ENCODE measurements at regions not wholly inside any gene's neighbourhood (a gene's known extent, or its start where the extent isn't known, plus 50 kb on each side); places are given as distances from the start of the nearest gene placed in this dataset.

DNA sequence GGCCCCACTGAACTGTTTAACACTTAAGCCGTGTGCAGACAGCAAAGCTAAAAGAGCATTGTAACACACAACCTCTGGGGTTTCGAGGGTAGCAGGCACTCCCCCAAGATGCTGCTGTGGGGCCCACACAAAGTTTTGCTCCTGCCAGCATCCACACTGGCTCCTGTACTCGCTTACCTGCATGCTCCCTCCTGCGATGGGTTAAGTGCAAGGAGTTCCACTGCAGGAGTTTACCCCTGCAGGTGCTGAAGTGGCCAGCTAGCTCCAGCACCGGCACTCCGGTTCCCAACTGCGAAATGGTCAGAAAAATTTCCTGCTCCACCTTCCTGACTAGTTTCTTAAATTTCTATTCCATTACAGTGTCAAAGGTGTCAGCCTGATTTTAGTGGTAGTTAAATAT lies 443.5 kb downstream of the PCDH10 start:
- TF ChIP-seq, protein P1, sequence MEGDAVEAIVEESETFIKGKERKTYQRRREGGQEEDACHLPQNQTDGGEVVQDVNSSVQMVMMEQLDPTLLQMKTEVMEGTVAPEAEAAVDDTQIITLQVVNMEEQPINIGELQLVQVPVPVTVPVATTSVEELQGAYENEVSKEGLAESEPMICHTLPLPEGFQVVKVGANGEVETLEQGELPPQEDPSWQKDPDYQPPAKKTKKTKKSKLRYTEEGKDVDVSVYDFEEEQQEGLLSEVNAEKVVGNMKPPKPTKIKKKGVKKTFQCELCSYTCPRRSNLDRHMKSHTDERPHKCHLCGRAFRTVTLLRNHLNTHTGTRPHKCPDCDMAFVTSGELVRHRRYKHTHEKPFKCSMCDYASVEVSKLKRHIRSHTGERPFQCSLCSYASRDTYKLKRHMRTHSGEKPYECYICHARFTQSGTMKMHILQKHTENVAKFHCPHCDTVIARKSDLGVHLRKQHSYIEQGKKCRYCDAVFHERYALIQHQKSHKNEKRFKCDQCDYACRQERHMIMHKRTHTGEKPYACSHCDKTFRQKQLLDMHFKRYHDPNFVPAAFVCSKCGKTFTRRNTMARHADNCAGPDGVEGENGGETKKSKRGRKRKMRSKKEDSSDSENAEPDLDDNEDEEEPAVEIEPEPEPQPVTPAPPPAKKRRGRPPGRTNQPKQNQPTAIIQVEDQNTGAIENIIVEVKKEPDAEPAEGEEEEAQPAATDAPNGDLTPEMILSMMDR (IDR thresholded peaks at IDR 0.05), result no peak
- DNase-seq (ENCODE audit: low spot score), result no peak
- no peak for ATAC-seq (ENCODE audit: low FRiP score)

- DNase-seq (ENCODE audit: low spot score) (no peak), ATAC-seq (ENCODE audit: low FRiP score) (no peak)
- TF ChIP-seq, protein P1 (IDR thresholded peaks at IDR 0.05), result no peak
These were observed 443.0 kb downstream of the PCDH10 start for GRCh38 chr4:133592106-133592505.

- ATAC-seq (ENCODE audit: low FRiP score), result no peak
- TF ChIP-seq, protein P1 (IDR thresholded peaks at IDR 0.05), result no peak
- DNase-seq (ENCODE audit: low spot score), result no peak
These were observed 439.2 kb downstream of the PCDH10 start for GRCh38 chr4:133588306-133588705.

DNA sequence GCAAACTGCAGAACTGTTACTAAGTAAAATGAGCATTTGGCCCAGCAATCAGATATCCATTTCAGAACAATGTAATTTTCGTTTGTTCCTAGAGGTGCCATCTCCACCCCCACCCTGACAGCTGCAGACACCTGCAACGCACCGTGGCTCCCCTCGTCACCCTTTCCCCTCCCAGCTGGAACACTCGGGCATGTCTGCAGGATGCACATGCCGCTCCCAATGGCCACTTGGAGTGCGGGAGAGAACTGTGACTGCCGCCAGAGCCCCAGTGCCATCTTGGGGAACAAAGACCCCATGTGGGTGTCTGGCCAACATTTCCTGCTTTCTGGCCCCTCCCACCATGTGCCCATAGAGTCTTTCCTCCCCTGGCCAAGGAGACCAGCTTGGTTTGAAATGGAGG lies 436.2 kb downstream of the PCDH10 start:
- ATAC-seq (ENCODE audit: low FRiP score) (no peak), DNase-seq (ENCODE audit: low spot score) (no peak)
- TF ChIP-seq, protein P1 (IDR thresholded peaks at IDR 0.05), result no peak

GRCh38 chr4:133584714-133585113 lies 435.6 kb downstream of the PCDH10 start:
- DNase-seq (ENCODE audit: low spot score) (no peak), ATAC-seq (ENCODE audit: low FRiP score) (no peak)
- TF ChIP-seq, protein P1 (IDR thresholded peaks at IDR 0.05), result no peak

GRCh38 chr4:133581996-133582619 lies 433.0 kb downstream of the PCDH10 start:
- ATAC-seq (ENCODE audit: low FRiP score), result no peak

GRCh38 chr4:133574248-133574647 lies 425.2 kb downstream of the PCDH10 start:
- no peak for DNase-seq (ENCODE audit: low spot score)
- ATAC-seq (ENCODE audit: low FRiP score), result no peak
- TF ChIP-seq, protein P1 (IDR thresholded peaks at IDR 0.05), result no peak

More at GRCh38 chr4:133581996-133582619, 433.0 kb downstream of the PCDH10 start:
- no peak for DNase-seq (ENCODE audit: low spot score)
- TF ChIP-seq, protein P1 (IDR thresholded peaks at IDR 0.05), result no peak
